IMR-90 (cell line): ENCODE measurements at regions not wholly inside any gene's neighbourhood (a gene's known extent, or its start where the extent isn't known, plus 50 kb on each side); places are given as distances from the start of the nearest gene placed in this dataset.

Experiments
- ATAC-seq: fragments of 200-7000 bp; cut with Tn5 transposase; 2 replicates; pipeline ENCODE4 v1.9.1; 2020; ENCODE audit warnings: low read depth, mild to moderate bottlenecking, moderate library complexity
- BruUV-seq: library from RNA; stranded (reverse); fragments of 400-500 nt; replicated peaks from 2 replicates; lab custom pipeline; 2021; lab: Mats Ljungman, UMichigan
- CTCF ChIA-PET: fragments of 300-600 bp; formaldehyde crosslinking; extraction: SDS; loops from one replicate; lab custom pipeline; 2021; ENCODE audit warnings: antibody characterized with exemption; lab: Yijun Ruan, JAX
- POLR2A ChIA-PET: fragments of 300-600 bp; sonication (Branson Sonifier 250); formaldehyde crosslinking; loops from one replicate; lab custom pipeline; 2022; ENCODE audit warnings: antibody characterized with exemption; ENCODE audit not compliant: unreplicated experiment; lab: Charles Lee
- DNase-seq: peaks from one replicate; pipeline ENCODE4 v3.0.0; 2013
- H2AFZ ChIP-seq: replicated peaks from 2 replicates; pipeline ENCODE3; 2013; ENCODE audit warnings: low read length, mild to moderate bottlenecking; ENCODE audit not compliant: poor library complexity
- H2AK5ac ChIP-seq: 2 replicates; pipeline ENCODE4 v1.6.1; 2013; ENCODE audit warnings: low read depth, low read length, inconsistent platforms
- H2AK9ac ChIP-seq: replicated peaks from 2 replicates; pipeline ENCODE3; 2013; ENCODE audit warnings: mild to moderate bottlenecking, low read depth, low read length, moderate library complexity; ENCODE audit not compliant: poor library complexity
- H2BK120ac ChIP-seq: 2 replicates; pipeline ENCODE4 v1.6.1; 2013; ENCODE audit warnings: low read depth, low read length, inconsistent platforms
- H2BK15ac ChIP-seq: 3 replicates; pipeline ENCODE4 v1.6.1; 2013; ENCODE audit warnings: low read depth, low read length, inconsistent platforms
- H2BK20ac ChIP-seq: 2 replicates; pipeline ENCODE4 v1.6.1; 2013; ENCODE audit warnings: low read depth, mild to moderate bottlenecking, inconsistent platforms, low read length, moderate library complexity
- H2BK5ac ChIP-seq: 2 replicates; pipeline ENCODE4 v1.6.1; 2013; ENCODE audit warnings: mild to moderate bottlenecking, low read depth, low read length, inconsistent platforms; ENCODE audit not compliant: poor library complexity, severe bottlenecking
- H3K14ac ChIP-seq: replicated peaks from 2 replicates; pipeline ENCODE4 v1.6.1; 2013; ENCODE audit warnings: low read depth, low read length, inconsistent platforms
- H3K18ac ChIP-seq: 2 replicates; pipeline ENCODE4 v1.6.1; 2013; ENCODE audit warnings: low read depth, low read length, control low read depth
- H3K23ac ChIP-seq: 2 replicates; pipeline ENCODE4 v1.6.1; 2013; ENCODE audit warnings: low read depth, low read length, inconsistent platforms
- H3K27ac ChIP-seq: 2 replicates; pipeline ENCODE4 v1.5.1; 2013; ENCODE audit warnings: mild to moderate bottlenecking, control low read depth, low read length; ENCODE audit not compliant: insufficient read depth
- H3K27me3 ChIP-seq: 2 replicates; pipeline ENCODE4 v1.6.1; 2013; ENCODE audit warnings: low read length; ENCODE audit not compliant: control insufficient read depth, insufficient read depth
- H3K36me3 ChIP-seq: 2 replicates; pipeline ENCODE4 v1.6.1; 2013; ENCODE audit warnings: low read length, mixed read lengths; ENCODE audit not compliant: control insufficient read depth, insufficient read depth
- H3K4ac ChIP-seq: 2 replicates; pipeline ENCODE4 v1.6.1; 2013; ENCODE audit warnings: low read depth, low read length, inconsistent platforms
- H3K4me1 ChIP-seq: 2 replicates; pipeline ENCODE4 v1.6.1; 2013; ENCODE audit warnings: low read length, mixed read lengths; ENCODE audit not compliant: control insufficient read depth, insufficient read depth
- H3K4me2 ChIP-seq: 2 replicates; pipeline ENCODE4 v1.6.1; 2013; ENCODE audit warnings: low read depth, mild to moderate bottlenecking, control low read depth, low read length, moderate library complexity
- H3K4me3 ChIP-seq: 2 replicates; pipeline ENCODE4 v1.5.1; 2013; ENCODE audit warnings: low read depth, mild to moderate bottlenecking, control low read depth, low read length, moderate library complexity; ENCODE audit not compliant: insufficient read depth
- H3K56ac ChIP-seq: 2 replicates; pipeline ENCODE4 v1.6.1; 2013; ENCODE audit warnings: low read length, inconsistent platforms; ENCODE audit not compliant: insufficient read depth; ENCODE audit errors: extremely low read depth
- H3K79me1 ChIP-seq, 2 experiments: 2 replicates each; pipeline ENCODE4 v1.6.1; 2013; ENCODE audit warnings: low read length in 2 of 2, inconsistent platforms in 1 of 2, low read depth in 1 of 2
- H3K9ac ChIP-seq: 2 replicates; pipeline ENCODE4 v1.6.1; 2013; ENCODE audit warnings: low read depth, low read length, control low read depth
- H3K9me1 ChIP-seq: 2 replicates; pipeline ENCODE4 v1.6.1; 2013; ENCODE audit warnings: low read length, inconsistent platforms; ENCODE audit not compliant: insufficient read depth
- H3K9me3 ChIP-seq: 2 replicates; pipeline ENCODE4 v1.6.1; 2013; ENCODE audit warnings: low read length; ENCODE audit not compliant: control insufficient read depth, insufficient read depth
- H4K20me1 ChIP-seq: 2 replicates; pipeline ENCODE4 v1.6.1; 2013; ENCODE audit warnings: low read length, inconsistent platforms; ENCODE audit not compliant: insufficient read depth
- H4K5ac ChIP-seq: 2 replicates; pipeline ENCODE4 v1.6.1; 2013; ENCODE audit warnings: mild to moderate bottlenecking, low read depth, low read length, control low read depth
- H4K8ac ChIP-seq, 2 experiments: 2 replicates each; pipeline ENCODE4 v1.6.1; 2013; ENCODE audit warnings: low read depth in 2 of 2, low read length in 2 of 2, control low read depth in 1 of 2, inconsistent platforms in 1 of 2
- H4K91ac ChIP-seq: 2 replicates; pipeline ENCODE4 v1.6.1; 2013; ENCODE audit warnings: low read depth, low read length, inconsistent platforms; ENCODE audit not compliant: insufficient read depth
- BHLHE40 ChIP-seq: fragments of 150-350 bp; IDR thresholded peaks from 2 replicates; pipeline ENCODE4 v1.6.1; 2016; ENCODE audit warnings: mild to moderate bottlenecking, low read depth, low read length
- CEBPB ChIP-seq: IDR thresholded peaks from 2 replicates; pipeline ENCODE4 v1.6.1; 2012; ENCODE audit warnings: low read depth, low read length, improper control_type of control experiment
- CHD1 ChIP-seq: IDR thresholded peaks from 2 replicates; pipeline ENCODE4 v1.6.1; 2012; ENCODE audit warnings: low read depth, low read length, improper control_type of control experiment
- CTCF ChIP-seq: conservative IDR thresholded peaks from 2 replicates; pipeline ENCODE4 v1.5.1; 2012; ENCODE audit warnings: mild to moderate bottlenecking, low read depth, low read length, improper control_type of control experiment
- ELK1 ChIP-seq: fragments of 150-350 bp; IDR thresholded peaks from 2 replicates; pipeline ENCODE4 v1.6.1; 2016; ENCODE audit warnings: low read depth, mild to moderate bottlenecking, low read length, moderate library complexity, borderline replicate concordance
- FOS ChIP-seq: fragments of 150-350 bp; IDR thresholded peaks from 2 replicates; pipeline ENCODE4 v1.6.1; 2016; ENCODE audit warnings: low read depth, low read length
- MAFK ChIP-seq: IDR thresholded peaks from 2 replicates; pipeline ENCODE4 v1.6.1; 2012; ENCODE audit warnings: low read depth, low read length, improper control_type of control experiment
- MAZ ChIP-seq: IDR thresholded peaks from 2 replicates; pipeline ENCODE4 v1.6.1; 2012; ENCODE audit warnings: low read depth, mild to moderate bottlenecking, low read length, improper control_type of control experiment, moderate library complexity, borderline replicate concordance
- MXI1 ChIP-seq: IDR thresholded peaks from 2 replicates; pipeline ENCODE4 v1.6.1; 2012; ENCODE audit warnings: low read depth, mild to moderate bottlenecking, low read length, moderate library complexity, borderline replicate concordance
- NFE2L2 ChIP-seq: fragments of 150-350 bp; IDR thresholded peaks from 2 replicates; pipeline ENCODE4 v1.6.1; 2016; ENCODE audit warnings: low read depth, mild to moderate bottlenecking, low read length
- POLR2A ChIP-seq: IDR thresholded peaks from 2 replicates; pipeline ENCODE4 v1.6.1; 2012; ENCODE audit warnings: mild to moderate bottlenecking, low read depth, low read length
- RAD21 ChIP-seq: IDR thresholded peaks from 2 replicates; pipeline ENCODE4 v1.6.1; 2012; ENCODE audit warnings: low read length, improper control_type of control experiment
- RCOR1 ChIP-seq: IDR thresholded peaks from 2 replicates; pipeline ENCODE4 v1.6.1; 2012; ENCODE audit warnings: mild to moderate bottlenecking, low read length, improper control_type of control experiment; ENCODE audit not compliant: insufficient replicate concordance
- RFX5 ChIP-seq: IDR thresholded peaks from 2 replicates; pipeline ENCODE4 v1.8.0; 2012; ENCODE audit warnings: low read depth, mild to moderate bottlenecking, low read length, moderate library complexity
- SMC3 ChIP-seq: fragments of 150-350 bp; IDR thresholded peaks from 2 replicates; pipeline ENCODE4 v1.6.1; 2016; ENCODE audit warnings: low read depth, mild to moderate bottlenecking, antibody characterized with exemption, low read length, moderate library complexity
- USF2 ChIP-seq: fragments of 150-350 bp; IDR thresholded peaks from 2 replicates; pipeline ENCODE4 v1.6.1; 2017; ENCODE audit warnings: mild to moderate bottlenecking, antibody characterized with exemption, low read length, low read depth
- WGBS, 2 experiments: methylation state at CpG; one replicate each; pipeline versions ENCODE4 v1.1.5 to v1.1.7; 2013; ENCODE audit warnings: missing lambda C conversion rate in 2 of 2; ENCODE audit not compliant: insufficient read length in 1 of 2; ENCODE audit errors: extremely low coverage in 2 of 2; 5-methylcytosine and 5-hydroxymethylcytosine counted together
- dilution Hi-C: fragments of 300-500 bp; cut with HindIII; formaldehyde crosslinking; loops from one replicate; pipeline ENCODE4 v1.14.3; 2018; ENCODE audit warnings: low sequenced_read_pairs; ENCODE audit not compliant: unreplicated experiment
- in situ Hi-C: fragments of 300-500 bp; cut with MboI; formaldehyde crosslinking; loops from 3 replicates; pipeline ENCODE4 v1.14.3; 2019; ENCODE audit warnings: low sequenced_read_pairs, inconsistent platforms, mixed read lengths
- intact Hi-C: fragments of 100-400 bp; cut with micrococcal nuclease; formaldehyde crosslinking; loops from 2 replicates; pipeline ENCODE4 v1.10.0; 2022

- H2BK120ac ChIP-seq, result peak overlapping the region; percentile 40; the same call in 1 of the 2 replicates
- no peak overlapping the region for H3K9ac ChIP-seq
- H3K27me3 ChIP-seq, result no peaks in the 10 kb centered on the region
- no peak overlapping the region for H3K14ac ChIP-seq
- H3K36me3 ChIP-seq, result no peaks in the 10 kb centered on the region
- H4K8ac ChIP-seq, result no peak overlapping the region
- no peaks in the 10 kb centered on the region for H3K9me3 ChIP-seq
- peak overlapping the region; percentile 52; the same call in 1 of the 2 replicates for H3K4ac ChIP-seq
- H3K4me3 ChIP-seq, result no peak overlapping the region
- H3K23ac ChIP-seq, result no peak overlapping the region
- H2BK20ac ChIP-seq, result peak overlapping the region; percentile 18; the same call in 1 of the 2 replicates
- ChIA-PET CTCF (no interaction called here), POLR2A (no interaction called here)
- no peak for ATAC-seq
- H2AK9ac ChIP-seq, result no peak overlapping the region
- no peak overlapping the region for H3K4me2 ChIP-seq
- TF ChIP-seq RFX5 (no peak), NFE2L2 (no peak), POLR2A (no peak), CTCF (no peak), USF2 (no peak), MAFK (no peak), MXI1 (no peak), MAZ (no peak), SMC3 (no peak), CHD1 (no peak), BHLHE40 (no peak), RAD21 (no peak), ELK1 (no peak), RCOR1 (no peak), FOS (no peak), CEBPB (no peak)
- H3K4me1 ChIP-seq, result peaks cover 9% of the 10 kb centered on the region
- H3K18ac ChIP-seq, result peak overlapping the region; percentile 30; the same call in 1 of the 2 replicates
- H2AFZ ChIP-seq, result no peak overlapping the region
- H4K91ac ChIP-seq, result no peak overlapping the region
- dilution Hi-C loops, result no loop called here
- H2BK5ac ChIP-seq, result no peak overlapping the region
- intact Hi-C loops, result no loop called here
- no peak for DNase-seq
- H3K9me1 ChIP-seq, result peaks cover 5% of the 10 kb centered on the region; the same call in 1 of the 2 replicates
- no TSS peak for BruUV-seq
- no peaks in the 10 kb centered on the region for H4K20me1 ChIP-seq
- H4K5ac ChIP-seq, result no peak overlapping the region
- in situ Hi-C loops, result no loop called here
- no CpG with 5 or more reads among the region's 2 CpGs for WGBS, 2 experiments
- H2BK15ac ChIP-seq, result 0 out of 3 replicates have a peak overlapping the region, but pooled peaks have one; percentile 43
- H3K56ac ChIP-seq, result no peak overlapping the region
- H2AK5ac ChIP-seq, result 0 out of 2 replicates have a peak overlapping the region, but pooled peaks have one; percentile 17
- H3K79me1 ChIP-seq, result peaks cover 0 to 5% of the 10 kb centered on the region in 2 experiments; a peak in 1 of 4 replicates
- H3K27ac ChIP-seq, result no peak overlapping the region
Measured at GRCh38 chr2:46818819-46819218, 96.8 kb downstream of the MCFD2 start.
